Left forelimb (tissue), 1 donor: ENCODE measurements at regions not wholly inside any gene's neighbourhood (a gene's known extent, or its start where the extent isn't known, plus 50 kb on each side); places are given as distances from the start of the nearest gene placed in this dataset.

Experiments used
- DNase-seq: peaks from one replicate; pipeline ENCODE4 v3.0.0-alpha.2; 2018; ENCODE audit warnings: low spot score

GRCh38 chr14:89017417-89017816 is 193.0 kb downstream of the TTC8 start:
- no peak for DNase-seq

- DNase-seq, result no peak
These were observed 197.8 kb downstream of the TTC8 start for GRCh38 chr14:89022274-89022673.

- no peak for DNase-seq
These were observed 200.2 kb downstream of the TTC8 start for GRCh38 chr14:89024691-89025090.

- no peak for DNase-seq
These were observed 201.2 kb downstream of the TTC8 start for GRCh38 chr14:89025561-89026236.

GRCh38 chr14:89027097-89027740 is 202.8 kb downstream of the TTC8 start:
- peak; percentile 79 for DNase-seq

- DNase-seq, result no peak
These were observed 204.1 kb downstream of the TTC8 start for GRCh38 chr14:89028462-89029134.

- no peak for DNase-seq
These were observed 205.7 kb downstream of the TTC8 start for GRCh38 chr14:89029961-89030694.

- no peak for DNase-seq
These were observed 206.5 kb downstream of the TTC8 start for GRCh38 chr14:89030921-89031320.

- DNase-seq, result no peak
These were observed 207.7 kb downstream of the TTC8 start for GRCh38 chr14:89032086-89032649.

GRCh38 chr14:89033756-89034155 is 209.3 kb downstream of the TTC8 start:
- no peak for DNase-seq

GRCh38 chr14:89036371-89036770 is 211.9 kb downstream of the TTC8 start:
- no peak for DNase-seq

- DNase-seq, result no peak
These were observed 212.6 kb downstream of the TTC8 start for GRCh38 chr14:89037065-89037464.

- DNase-seq, result no peak
These were observed 215.6 kb downstream of the TTC8 start for GRCh38 chr14:89040080-89040459.

GRCh38 chr14:89040460-89041256 is 216.2 kb downstream of the TTC8 start:
- peak; percentile 98 for DNase-seq

- DNase-seq, result no peak
These were observed 216.8 kb downstream of the TTC8 start for GRCh38 chr14:89041257-89041582.

- no peak for DNase-seq
These were observed 217.6 kb downstream of the TTC8 start for GRCh38 chr14:89042021-89042420.

GRCh38 chr14:89053303-89053702 is 228.9 kb downstream of the TTC8 start:
- no peak for DNase-seq

- DNase-seq, result no peak
These were observed 231.9 kb downstream of the TTC8 start for GRCh38 chr14:89056394-89056793.

GRCh38 chr14:89058697-89059096 is 234.2 kb downstream of the TTC8 start:
- DNase-seq, result no peak

GRCh38 chr14:89060191-89060590 is 235.7 kb downstream of the TTC8 start:
- DNase-seq, result no peak

- no peak for DNase-seq
These were observed 237.2 kb downstream of the TTC8 start for GRCh38 chr14:89061696-89062095.

- no peak for DNase-seq
These were observed 241.4 kb downstream of the TTC8 start for GRCh38 chr14:89065879-89066278.
